CD14-positive monocyte (primary cell): ENCODE measurements at regions not wholly inside any gene's neighbourhood (a gene's known extent, or its start where the extent isn't known, plus 50 kb on each side); places are given as distances from the start of the nearest gene placed in this dataset.

Experiments
- DNase-seq, 3 donors: peaks; one replicate each; pipeline ENCODE4 v3.0.0-alpha.2; 2011 to 2022
- H2AFZ ChIP-seq: 2 replicates; pipeline ENCODE4 v1.6.0; 2012; ENCODE audit warnings: mild to moderate bottlenecking, low read depth, low read length, inconsistent platforms; ENCODE audit not compliant: insufficient read depth, poor library complexity, severe bottlenecking
- H3K27ac ChIP-seq, 2 donors: 1 replicate in 1 of 2; 2 replicates in 1 of 2; pipeline ENCODE4 v1.5.1; 2012 to 2013; ENCODE audit warnings: low read length in 2 of 2, control low read depth in 1 of 2, inconsistent platforms in 1 of 2, low read depth in 1 of 2, mild to moderate bottlenecking in 1 of 2
- H3K27me3 ChIP-seq, 2 donors: one replicate each; pipeline versions ENCODE4 v1.6.0 to v1.6.1; 2011 to 2013; ENCODE audit warnings: low read length in 2 of 2; ENCODE audit not compliant: control insufficient read depth in 2 of 2, insufficient read depth in 2 of 2
- H3K36me3 ChIP-seq, 2 donors: replicated peaks in 1 of 2; 1 replicate in 1 of 2; 2 replicates in 1 of 2; pipeline versions ENCODE4 v1.5.1 to v1.6.1; 2012 to 2013; ENCODE audit warnings: low read length in 2 of 2, control low read depth in 1 of 2, inconsistent platforms in 1 of 2, mild to moderate bottlenecking in 1 of 2; ENCODE audit not compliant: insufficient read depth in 2 of 2, control insufficient read depth in 1 of 2
- H3K4me1 ChIP-seq, 2 donors: 1 replicate in 1 of 2; 2 replicates in 1 of 2; pipeline versions ENCODE4 v1.5.1 to v1.6.1; 2012 to 2013; ENCODE audit warnings: low read length in 2 of 2, control low read depth in 1 of 2, inconsistent platforms in 1 of 2, mild to moderate bottlenecking in 1 of 2, moderate library complexity in 1 of 2; ENCODE audit not compliant: insufficient read depth in 2 of 2, control insufficient read depth in 1 of 2
- H3K4me2 ChIP-seq: replicated peaks from 2 replicates; pipeline ENCODE3; 2012; ENCODE audit warnings: low read length, moderate library complexity, mild to moderate bottlenecking; ENCODE audit not compliant: poor library complexity, severe bottlenecking; ENCODE audit errors: extremely low read depth
- H3K4me3 ChIP-seq, 3 experiments: fragments of 200-600 bp in 1 of 3; sonication (generic) in 1 of 3; replicated peaks in 1 of 3; 1 replicate in 2 of 3; 2 replicates in 1 of 3; pipeline ENCODE4 v1.5.1; 2011 to 2013; ENCODE audit warnings: low read length in 3 of 3, mild to moderate bottlenecking in 3 of 3, control low read depth in 2 of 3, low read depth in 2 of 3, inconsistent platforms in 1 of 3, moderate library complexity in 1 of 3
- H3K79me2 ChIP-seq: 2 replicates; pipeline ENCODE4 v1.6.0; 2012; ENCODE audit warnings: mild to moderate bottlenecking, control low read depth, inconsistent platforms, low read length, moderate library complexity; ENCODE audit not compliant: insufficient read depth
- H3K9ac ChIP-seq: 2 replicates; pipeline ENCODE4 v1.6.0; 2017; ENCODE audit warnings: low read length, mild to moderate bottlenecking; ENCODE audit not compliant: insufficient read depth, poor library complexity, severe bottlenecking
- H3K9me3 ChIP-seq, 2 donors: replicated peaks in 1 of 2; 1 replicate in 1 of 2; 2 replicates in 1 of 2; pipeline versions ENCODE4 v1.5.1 to v1.6.1; 2012 to 2013; ENCODE audit warnings: low read length in 2 of 2, control low read depth in 1 of 2; ENCODE audit not compliant: control insufficient read depth in 1 of 2, insufficient read depth in 1 of 2
- H4K20me1 ChIP-seq: 2 replicates; pipeline ENCODE4 v1.6.0; 2012; ENCODE audit warnings: mild to moderate bottlenecking, low read length, control low read depth, moderate library complexity; ENCODE audit not compliant: insufficient read depth
- H3K27ac Mint-ChIP-seq, 7 donors: one replicate each; pipeline ENCODE4 v1.8.0; 2020; ENCODE audit warnings: mild to moderate bottlenecking in 7 of 7, mixed read lengths in 7 of 7, moderate library complexity in 6 of 7, inconsistent platforms in 2 of 7
- H3K27me3 Mint-ChIP-seq, 3 donors: one replicate each; pipeline ENCODE4 v1.8.0; 2021 to 2022; ENCODE audit warnings: low read depth in 3 of 3, mild to moderate bottlenecking in 3 of 3, mixed read lengths in 3 of 3, moderate library complexity in 3 of 3, inconsistent platforms in 1 of 3
- H3K36me3 Mint-ChIP-seq, 2 donors: one replicate each; pipeline ENCODE4 v1.8.0; 2020; ENCODE audit warnings: mixed read lengths in 2 of 2, inconsistent platforms in 1 of 2, mild to moderate bottlenecking in 1 of 2
- H3K4me1 Mint-ChIP-seq: one replicate; pipeline ENCODE4 v1.8.0; 2020; ENCODE audit warnings: mild to moderate bottlenecking, mixed read lengths
- H3K4me3 Mint-ChIP-seq, 2 donors: one replicate each; pipeline ENCODE4 v1.8.0; 2020; ENCODE audit warnings: mild to moderate bottlenecking in 2 of 2, mixed read lengths in 2 of 2, moderate library complexity in 1 of 2
- H3K9me3 Mint-ChIP-seq, 7 donors: one replicate each; pipeline ENCODE4 v1.8.0; 2020 to 2022; ENCODE audit warnings: mixed read lengths in 7 of 7, mild to moderate bottlenecking in 6 of 7, moderate library complexity in 6 of 7, inconsistent platforms in 2 of 7
- WGBS: methylation state at CpG from one replicate; pipeline ENCODE4 v1.1.5; 2013; ENCODE audit warnings: missing lambda C conversion rate; ENCODE audit not compliant: insufficient coverage; 5-methylcytosine and 5-hydroxymethylcytosine counted together
- intact Hi-C, 2 donors: fragments of 100-400 bp; cut with micrococcal nuclease; formaldehyde crosslinking; loops; one replicate each; pipeline versions ENCODE4 v1.15.0 to v1.15.1; 2023
- TF ChIP-seq, protein P1 (sequence below): fragments of 200-600 bp; IDR thresholded peaks from one replicate; pipeline ENCODE4 v1.8.0; 2022; ENCODE audit warnings: antibody characterized with exemption, mild to moderate bottlenecking

DNA sequence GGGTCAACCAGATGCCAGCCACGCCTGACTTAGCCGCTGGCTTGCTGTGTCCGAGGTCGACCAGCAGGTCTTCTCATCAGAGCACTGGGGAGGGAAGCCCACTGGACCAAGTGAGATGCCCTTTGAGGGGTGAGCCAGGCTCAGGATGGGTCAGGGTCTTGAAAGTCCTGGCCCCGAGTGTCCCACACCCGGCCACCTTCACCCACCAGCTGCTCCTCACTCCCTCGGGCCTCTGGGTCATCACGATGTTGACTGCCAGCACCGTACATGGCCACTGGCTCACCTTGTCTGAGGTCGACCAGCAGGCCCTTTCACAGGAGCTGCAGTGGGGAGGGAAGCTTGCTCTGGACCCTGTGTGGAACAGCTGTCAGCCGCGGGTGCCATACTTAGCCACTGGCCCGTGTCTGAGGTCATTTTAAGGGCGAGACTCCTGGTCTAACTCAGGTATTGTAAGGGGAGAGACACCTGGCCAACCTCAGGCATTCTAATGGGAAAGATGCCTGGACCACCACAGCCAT lies 1361.3 kb downstream of the UQCRFS1 start:
- 94% methylated on average over 13 of the region's 14 CpGs for WGBS

DNA sequence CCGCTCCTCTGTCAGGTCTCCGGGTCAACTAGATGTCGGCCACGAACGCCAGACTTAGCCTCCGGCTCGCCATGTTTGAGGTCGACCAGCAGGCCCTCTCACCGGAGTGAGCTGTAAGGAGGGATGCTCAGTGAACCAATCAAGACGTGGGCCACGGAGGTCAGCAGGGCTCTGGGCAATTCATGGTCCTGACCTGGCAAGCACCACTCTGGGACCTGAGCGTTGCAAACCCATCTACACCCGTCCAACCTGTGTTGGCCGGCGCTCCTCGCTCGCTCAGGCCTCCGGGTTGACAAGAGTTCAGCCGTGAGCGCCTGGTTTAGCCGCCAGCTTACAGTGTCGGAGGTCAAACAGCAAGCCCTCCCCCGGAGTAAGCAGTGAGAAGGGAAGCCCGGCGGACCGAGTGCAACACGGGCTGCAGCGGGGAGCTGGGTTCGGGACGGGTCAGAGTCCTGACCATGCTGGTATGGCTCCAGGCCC lies 1361.9 kb downstream of the UQCRFS1 start:
- no peak overlapping the region for H3K27ac Mint-ChIP-seq
- Histone ChIP-seq H2AFZ (no peak overlapping the region), H3K4me1 (no peaks in the 10 kb centered on the region), H3K79me2 (no peaks in the 10 kb centered on the region), H4K20me1 (no peaks in the 10 kb centered on the region), H3K4me2 (no peak overlapping the region), H3K4me3 (no peak overlapping the region), H3K27ac (no peak overlapping the region), H3K9me3 (peaks cover 63 to 77% of the 10 kb centered on the region in 2 donors), H3K36me3 (no peaks in the 10 kb centered on the region), H3K9ac (no peak overlapping the region), H3K27me3 (no peaks in the 10 kb centered on the region)
- no peak for DNase-seq
- WGBS = 96% methylated on average over 29 of the region's 30 CpGs
- peaks cover 36 to 77% (median 67%) of the 10 kb centered on the region in 7 donors for H3K9me3 Mint-ChIP-seq
- H3K36me3 Mint-ChIP-seq = peaks cover 0 to 2% of the 10 kb centered on the region in 2 donors
- intact Hi-C loops = no loop called here
- no peaks in the 10 kb centered on the region for H3K4me1 Mint-ChIP-seq
- peaks cover 0 to 1% (median 0%) of the 10 kb centered on the region in 3 donors for H3K27me3 Mint-ChIP-seq
- TF ChIP-seq, protein P1, sequence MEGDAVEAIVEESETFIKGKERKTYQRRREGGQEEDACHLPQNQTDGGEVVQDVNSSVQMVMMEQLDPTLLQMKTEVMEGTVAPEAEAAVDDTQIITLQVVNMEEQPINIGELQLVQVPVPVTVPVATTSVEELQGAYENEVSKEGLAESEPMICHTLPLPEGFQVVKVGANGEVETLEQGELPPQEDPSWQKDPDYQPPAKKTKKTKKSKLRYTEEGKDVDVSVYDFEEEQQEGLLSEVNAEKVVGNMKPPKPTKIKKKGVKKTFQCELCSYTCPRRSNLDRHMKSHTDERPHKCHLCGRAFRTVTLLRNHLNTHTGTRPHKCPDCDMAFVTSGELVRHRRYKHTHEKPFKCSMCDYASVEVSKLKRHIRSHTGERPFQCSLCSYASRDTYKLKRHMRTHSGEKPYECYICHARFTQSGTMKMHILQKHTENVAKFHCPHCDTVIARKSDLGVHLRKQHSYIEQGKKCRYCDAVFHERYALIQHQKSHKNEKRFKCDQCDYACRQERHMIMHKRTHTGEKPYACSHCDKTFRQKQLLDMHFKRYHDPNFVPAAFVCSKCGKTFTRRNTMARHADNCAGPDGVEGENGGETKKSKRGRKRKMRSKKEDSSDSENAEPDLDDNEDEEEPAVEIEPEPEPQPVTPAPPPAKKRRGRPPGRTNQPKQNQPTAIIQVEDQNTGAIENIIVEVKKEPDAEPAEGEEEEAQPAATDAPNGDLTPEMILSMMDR = no peak
- no peak overlapping the region for H3K4me3 Mint-ChIP-seq

More for the DNA sequence above, 1361.3 kb downstream of the UQCRFS1 start:
- Histone ChIP-seq H2AFZ (no peak overlapping the region), H3K4me1 (no peaks in the 10 kb centered on the region), H3K27me3 (no peaks in the 10 kb centered on the region), H3K27ac (no peak overlapping the region), H3K79me2 (no peaks in the 10 kb centered on the region), H3K4me3 (no peak overlapping the region), H3K4me2 (no peak overlapping the region), H3K9ac (no peak overlapping the region), H3K9me3 (peaks cover 57 to 72% of the 10 kb centered on the region in 2 donors), H3K36me3 (no peaks in the 10 kb centered on the region), H4K20me1 (no peaks in the 10 kb centered on the region)
- H3K9me3 Mint-ChIP-seq = peaks cover 34 to 75% (median 63%) of the 10 kb centered on the region in 7 donors
- no peak for DNase-seq
- TF ChIP-seq, protein P1 = no peak
- intact Hi-C loops = no loop called here
- H3K4me3 Mint-ChIP-seq = no peak overlapping the region
- peaks cover 0 to 1% (median 0%) of the 10 kb centered on the region in 3 donors for H3K27me3 Mint-ChIP-seq
- no peak overlapping the region for H3K27ac Mint-ChIP-seq
- no peaks in the 10 kb centered on the region for H3K4me1 Mint-ChIP-seq
- peaks cover 0 to 2% of the 10 kb centered on the region in 2 donors for H3K36me3 Mint-ChIP-seq
